ENCODE measurements at regions not wholly inside any gene's neighbourhood (a gene's known extent, or its start where the extent isn't known, plus 50 kb on each side); places are given as distances from the start of the nearest gene placed in this dataset.

GRCh38 chr10:58451193-58451889, 61.3 kb upstream of the BICC1 start:
- TF ChIP-seq CTCF (IDR thresholded peaks at IDR 0.05; ENCODE audit: control insufficient read depth, insufficient read depth, low read depth, low read length, missing control alignments), result no peak
- DNase-seq (ENCODE audit: low read depth), result no peak
- H3K4me3 ChIP-seq (ENCODE audit: control insufficient read depth, low read depth, low read length), result no peak overlapping the region

- DNase-seq (ENCODE audit: low read depth), result no peak
- no peak for TF ChIP-seq CTCF (IDR thresholded peaks at IDR 0.05; ENCODE audit: control insufficient read depth, insufficient read depth, low read depth, low read length, missing control alignments)
- H3K4me3 ChIP-seq (ENCODE audit: control insufficient read depth, low read depth, low read length), result no peak overlapping the region
Measured at GRCh38 chr10:58453105-58453504, 59.6 kb upstream of the BICC1 start.

GRCh38 chr10:58456179-58456578, 56.5 kb upstream of the BICC1 start:
- no peak for TF ChIP-seq CTCF (IDR thresholded peaks at IDR 0.05; ENCODE audit: control insufficient read depth, insufficient read depth, low read depth, low read length, missing control alignments)

GRCh38 chr10:58457761-58458616, 54.7 kb upstream of the BICC1 start:
- peak; percentile 99 for DNase-seq (ENCODE audit: low read depth)
- H3K4me3 ChIP-seq (ENCODE audit: control insufficient read depth, low read depth, low read length), result no peak overlapping the region
- TF ChIP-seq CTCF (IDR thresholded peaks at IDR 0.05; ENCODE audit: control insufficient read depth, insufficient read depth, low read depth, low read length, missing control alignments), result no peak

More at GRCh38 chr10:58456179-58456578, 56.5 kb upstream of the BICC1 start:
- no peak for DNase-seq (ENCODE audit: low read depth)
- H3K4me3 ChIP-seq (ENCODE audit: control insufficient read depth, low read depth, low read length), result no peak overlapping the region

- no peak overlapping the region for H3K4me3 ChIP-seq (ENCODE audit: control insufficient read depth, low read depth, low read length)
- TF ChIP-seq CTCF (IDR thresholded peaks at IDR 0.05; ENCODE audit: control insufficient read depth, insufficient read depth, low read depth, low read length, missing control alignments), result no peak
Measured at GRCh38 chr10:58459069-58459468, 53.6 kb upstream of the BICC1 start.

GRCh38 chr10:58460157-58460556, 52.5 kb upstream of the BICC1 start:
- TF ChIP-seq CTCF (IDR thresholded peaks at IDR 0.05; ENCODE audit: control insufficient read depth, insufficient read depth, low read depth, low read length, missing control alignments), result no peak
- no peak overlapping the region for H3K4me3 ChIP-seq (ENCODE audit: control insufficient read depth, low read depth, low read length)
- DNase-seq (ENCODE audit: low read depth), result no peak

More at GRCh38 chr10:58459069-58459468, 53.6 kb upstream of the BICC1 start:
- no peak for DNase-seq (ENCODE audit: low read depth)

Measured in AG09309 (cell line).